Kidney (tissue), 13 donors: ENCODE measurements at regions not wholly inside any gene's neighbourhood (a gene's known extent, or its start where the extent isn't known, plus 50 kb on each side); places are given as distances from the start of the nearest gene placed in this dataset.
"Not testable (repeated sequence)": the region's sequence is repeated elsewhere in the genome, so short reads cannot be mapped to it uniquely, and the experiment has no call there.

Experiments
- DNase-seq, 5 donors: peaks; one replicate each; pipeline ENCODE4 v3.0.0-alpha.2; 2013 to 2020
- FAIRE-seq: peaks from 2 replicates; lab custom pipeline; 2012; peaks lifted over from hg19 to GRCh38; lab: Jason Lieb, UNC
- H3K27ac ChIP-seq, 2 donors: one replicate each; pipeline ENCODE4 v1.7.0; 2013; ENCODE audit warnings: low read depth in 2 of 2, low read length in 2 of 2, inconsistent platforms in 1 of 2
- H3K27me3 ChIP-seq: one replicate; pipeline ENCODE4 v1.7.1; 2013; ENCODE audit warnings: low read length, inconsistent platforms; ENCODE audit not compliant: control insufficient read depth, insufficient read depth
- H3K36me3 ChIP-seq, 3 donors: one replicate each; pipeline versions ENCODE4 v1.7.0 to v1.7.1; 2013; ENCODE audit warnings: low read length in 3 of 3, control low read depth in 1 of 3, inconsistent platforms in 1 of 3; ENCODE audit not compliant: insufficient read depth in 3 of 3, control insufficient read depth in 2 of 3
- H3K4me1 ChIP-seq, 3 donors: one replicate each; pipeline versions ENCODE4 v1.7.0 to v1.7.1; 2013; ENCODE audit warnings: low read length in 3 of 3, inconsistent platforms in 1 of 3, low read depth in 1 of 3; ENCODE audit not compliant: control insufficient read depth in 2 of 3, insufficient read depth in 2 of 3
- H3K4me3 ChIP-seq, 3 donors: one replicate each; pipeline versions ENCODE4 v1.7.0 to v1.8.1; 2013; ENCODE audit warnings: low read length in 3 of 3, control low read depth in 1 of 3, inconsistent platforms in 1 of 3
- H3K9ac ChIP-seq, 3 donors: one replicate each; pipeline versions ENCODE4 v1.7.0 to v1.7.1; 2013; ENCODE audit warnings: low read length in 3 of 3, control low read depth in 1 of 3, inconsistent platforms in 1 of 3
- H3K9me3 ChIP-seq, 3 donors: one replicate each; pipeline versions ENCODE4 v1.7.0 to v1.7.1; 2013; ENCODE audit warnings: low read length in 3 of 3, control low read depth in 1 of 3, inconsistent platforms in 1 of 3; ENCODE audit not compliant: control insufficient read depth in 2 of 3, insufficient read depth in 1 of 3
- CTCF ChIP-seq: IDR thresholded peaks from 3 replicates; pipeline ENCODE4 v1.5.1; 2012; ENCODE audit warnings: mild to moderate bottlenecking, moderate library complexity, borderline replicate concordance; ENCODE audit not compliant: insufficient read depth; ENCODE audit errors: extremely low read depth
- intact Hi-C: fragments of 100-400 bp; cut with DNase I; formaldehyde crosslinking; loops from one replicate; pipeline ENCODE4 v1.11.1; 2022
- donor health status: control.
- donor health status: control.
- donor health status: control.
- donor health status: control.
- donor health status: control.
- donor health status: DM: yes; HTN: yes; CAD: no.
- donor health status: Normal renal cell carcinoma (clear cell type).

DNA sequence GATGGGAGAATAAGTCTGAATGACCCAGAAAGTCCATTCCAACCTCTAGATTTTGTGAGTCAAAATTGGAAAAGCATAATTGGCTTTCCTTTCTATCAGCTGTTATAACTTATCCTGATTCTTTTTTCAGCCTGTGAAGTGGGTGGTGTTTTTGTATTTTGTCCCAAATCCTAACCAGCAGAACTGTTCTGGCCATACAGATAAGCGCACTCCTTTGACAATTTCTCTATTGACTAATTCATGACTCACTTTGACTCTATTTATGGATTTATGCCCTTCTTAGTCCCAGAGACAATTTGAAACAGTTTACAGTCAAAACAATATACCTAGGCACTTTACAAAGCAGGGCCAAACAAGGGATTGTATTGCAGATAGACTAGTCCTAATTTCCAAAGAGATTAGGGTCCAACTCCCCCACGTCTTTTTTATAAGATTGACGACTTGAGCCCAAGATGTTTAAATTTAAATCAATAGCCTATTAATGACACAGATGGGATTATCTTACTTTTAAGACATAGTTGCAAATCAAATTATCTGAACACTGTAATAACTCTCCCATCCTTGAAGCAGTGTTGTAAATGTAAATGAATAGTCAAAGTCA lies 301.7 kb upstream of the SEMA6A start:
- H3K9ac ChIP-seq = no peak overlapping the region
- H3K36me3 ChIP-seq = no peaks in the 10 kb centered on the region
- DNase-seq (no peak), FAIRE-seq (no peak)
- H3K27me3 ChIP-seq = no peaks in the 10 kb centered on the region
- H3K9me3 ChIP-seq = no peaks in the 10 kb centered on the region
- H3K4me3 ChIP-seq = no peak overlapping the region
- TF ChIP-seq CTCF = no peak
- H3K4me1 ChIP-seq = no peaks in the 10 kb centered on the region
- intact Hi-C loops = no loop called here
- H3K27ac ChIP-seq = no peak overlapping the region

DNA sequence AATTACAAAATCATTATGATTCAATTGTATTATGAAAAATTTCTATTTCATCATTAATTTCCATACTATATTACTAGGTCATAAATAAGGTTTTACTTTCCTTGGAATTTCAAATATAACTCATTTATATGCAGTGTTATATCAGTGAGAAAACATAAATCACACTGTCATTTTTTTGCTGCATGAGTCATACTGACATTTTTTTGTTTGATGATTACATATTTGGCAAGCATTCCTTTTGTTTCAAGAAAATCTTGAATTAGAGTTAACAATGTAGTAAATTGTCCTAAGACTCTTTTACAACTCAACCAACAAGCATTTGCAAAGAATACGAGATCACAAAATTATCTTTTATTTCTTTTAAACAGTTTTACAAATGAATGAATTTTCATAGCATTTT lies 298.4 kb upstream of the SEMA6A start:
- intact Hi-C loops = no loop called here
- Histone ChIP-seq H3K36me3 (no peaks in the 10 kb centered on the region), H3K4me1 (no peaks in the 10 kb centered on the region), H3K27ac (no peak overlapping the region), H3K9ac (no peak overlapping the region), H3K9me3 (peaks cover 0 to 6% (median 0%) of the 10 kb centered on the region in 3 donors), H3K27me3 (no peaks in the 10 kb centered on the region), H3K4me3 (no peak overlapping the region)
- FAIRE-seq (peak; percentile 89), DNase-seq (no peak)
- TF ChIP-seq CTCF = no peak

GRCh38 chr5:116872486-116872885 lies 297.9 kb upstream of the SEMA6A start:
- no peak for TF ChIP-seq CTCF
- intact Hi-C loops = no loop called here
- Histone ChIP-seq H3K27ac (no peak overlapping the region), H3K4me3 (no peak overlapping the region), H3K27me3 (no peaks in the 10 kb centered on the region), H3K4me1 (no peaks in the 10 kb centered on the region), H3K9me3 (peaks cover 0 to 6% (median 0%) of the 10 kb centered on the region in 3 donors), H3K9ac (no peak overlapping the region), H3K36me3 (no peaks in the 10 kb centered on the region)
- no peak for DNase-seq
- FAIRE-seq = no peak

DNA sequence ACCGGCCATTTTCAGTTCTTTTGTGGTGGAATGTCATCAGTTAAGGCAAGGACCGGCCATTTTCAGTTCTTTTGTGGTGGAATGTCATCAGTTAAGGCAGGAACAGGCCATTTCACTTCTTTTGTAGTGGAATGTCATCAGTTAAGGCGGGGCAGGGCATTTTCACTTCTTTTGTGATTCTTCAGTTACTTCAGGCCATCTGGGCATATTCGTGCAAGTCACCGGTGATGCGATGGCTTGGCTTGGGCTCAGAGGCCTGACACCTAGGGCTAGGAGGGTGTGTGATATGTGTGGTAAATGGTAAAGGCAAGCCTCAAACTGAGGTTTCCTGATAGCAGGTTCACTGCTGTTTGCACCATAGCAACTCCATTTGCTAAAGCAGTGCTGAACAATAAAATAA lies 293.2 kb upstream of the SEMA6A start:
- H3K36me3 ChIP-seq, H3K27me3 ChIP-seq, H3K4me1 ChIP-seq, intact Hi-C loops, FAIRE-seq, H3K27ac ChIP-seq, H3K4me3 ChIP-seq, H3K9me3 ChIP-seq, DNase-seq, H3K9ac ChIP-seq: not testable (repeated sequence)
